H9 (cell line): ENCODE measurements at regions not wholly inside any gene's neighbourhood (a gene's known extent, or its start where the extent isn't known, plus 50 kb on each side); places are given as distances from the start of the nearest gene placed in this dataset.

Experiments
- DNase-seq: peaks from one replicate; pipeline ENCODE4 v3.0.0-alpha.2; 2017
- H2AFZ ChIP-seq: one replicate; pipeline ENCODE4 v1.6.1; 2013; ENCODE audit warnings: mild to moderate bottlenecking, low read length, control low read depth, moderate library complexity
- H2AK5ac ChIP-seq: 2 replicates; pipeline ENCODE4 v1.6.1; 2013; ENCODE audit warnings: low read length, control low read depth, mixed read lengths; ENCODE audit not compliant: insufficient read length
- H2BK120ac ChIP-seq: one replicate; pipeline ENCODE4 v1.6.1; 2013; ENCODE audit warnings: low read depth, mild to moderate bottlenecking, low read length, control low read depth, inconsistent platforms; ENCODE audit not compliant: poor library complexity, severe bottlenecking
- H2BK12ac ChIP-seq: 2 replicates; pipeline ENCODE4 v1.6.1; 2013; ENCODE audit warnings: low read length, control low read depth, mixed read lengths, low read depth; ENCODE audit not compliant: insufficient read length
- H2BK15ac ChIP-seq: 2 replicates; pipeline ENCODE4 v1.6.1; 2013; ENCODE audit warnings: low read depth, low read length, control low read depth
- H2BK20ac ChIP-seq: one replicate; pipeline ENCODE4 v1.6.1; 2013; ENCODE audit warnings: low read depth, mild to moderate bottlenecking, low read length, control low read depth, inconsistent platforms; ENCODE audit not compliant: poor library complexity, severe bottlenecking
- H2BK5ac ChIP-seq: 2 replicates; pipeline ENCODE4 v1.6.1; 2013; ENCODE audit warnings: low read length, control low read depth, mixed read lengths; ENCODE audit not compliant: insufficient read length
- H3K14ac ChIP-seq: 2 replicates; pipeline ENCODE4 v1.6.1; 2013; ENCODE audit warnings: low read length, control low read depth; ENCODE audit not compliant: insufficient read depth
- H3K18ac ChIP-seq: 2 replicates; pipeline ENCODE4 v1.6.1; 2013; ENCODE audit warnings: low read depth, mild to moderate bottlenecking, mixed read lengths, low read length, control low read depth; ENCODE audit not compliant: insufficient read length
- H3K23ac ChIP-seq: 2 replicates; pipeline ENCODE4 v1.6.1; 2013; ENCODE audit warnings: low read length, control low read depth, mixed read lengths, low read depth; ENCODE audit not compliant: insufficient read length
- H3K23me2 ChIP-seq: 2 replicates; pipeline ENCODE4 v1.6.1; 2013; ENCODE audit warnings: low read depth, mild to moderate bottlenecking, mixed read lengths, low read length, control low read depth; ENCODE audit not compliant: insufficient read length, poor library complexity, severe bottlenecking
- H3K27ac ChIP-seq: 2 replicates; pipeline ENCODE4 v1.5.1; 2013; ENCODE audit warnings: low read length, control low read depth, mixed read lengths, low read depth; ENCODE audit not compliant: insufficient read length
- H3K27me3 ChIP-seq: 2 replicates; pipeline ENCODE4 v1.6.1; 2013; ENCODE audit warnings: low read length, control low read depth, inconsistent platforms; ENCODE audit not compliant: insufficient read depth
- H3K4ac ChIP-seq: 2 replicates; pipeline ENCODE4 v1.6.1; 2013; ENCODE audit warnings: low read depth, mild to moderate bottlenecking, control low read depth, inconsistent platforms, low read length, moderate library complexity
- H3K4me1 ChIP-seq: 2 replicates; pipeline ENCODE4 v1.6.1; 2013; ENCODE audit warnings: low read length, control low read depth, inconsistent platforms; ENCODE audit not compliant: insufficient read depth
- H3K4me2 ChIP-seq: 2 replicates; pipeline ENCODE4 v1.6.1; 2013; ENCODE audit warnings: low read length, control low read depth, mixed read lengths; ENCODE audit not compliant: insufficient read length, insufficient read depth
- H3K56ac ChIP-seq: 2 replicates; pipeline ENCODE4 v1.6.1; 2013; ENCODE audit warnings: low read depth, mild to moderate bottlenecking, mixed read lengths, low read length, control low read depth; ENCODE audit not compliant: insufficient read length
- H3K79me1 ChIP-seq: 2 replicates; pipeline ENCODE4 v1.6.1; 2013; ENCODE audit warnings: low read depth, mild to moderate bottlenecking, moderate library complexity, low read length, control low read depth, inconsistent platforms; ENCODE audit not compliant: insufficient read depth, poor library complexity, severe bottlenecking
- H3K79me2 ChIP-seq: 2 replicates; pipeline ENCODE4 v1.6.1; 2013; ENCODE audit warnings: low read length, control low read depth, inconsistent platforms; ENCODE audit not compliant: insufficient read depth
- H3K9ac ChIP-seq: 2 replicates; pipeline ENCODE4 v1.6.1; 2013; ENCODE audit warnings: low read length, control low read depth, mixed read lengths; ENCODE audit not compliant: insufficient read length; ENCODE audit errors: extremely low read depth
- H3K9me3 ChIP-seq: one replicate; pipeline ENCODE4 v1.6.1; 2013; ENCODE audit warnings: low read depth, low read length, inconsistent platforms; ENCODE audit not compliant: control insufficient read depth
- H3T11ph ChIP-seq: one replicate; pipeline ENCODE4 v1.6.1; 2013; ENCODE audit warnings: mild to moderate bottlenecking, low read length, control low read depth, inconsistent platforms
- H4K20me1 ChIP-seq: one replicate; pipeline ENCODE4 v1.6.1; 2013; ENCODE audit not compliant: control insufficient read depth, insufficient read length, insufficient read depth
- H4K5ac ChIP-seq: 2 replicates; pipeline ENCODE4 v1.6.1; 2013; ENCODE audit warnings: low read depth, mild to moderate bottlenecking, mixed read lengths, low read length, control low read depth; ENCODE audit not compliant: insufficient read length
- H4K8ac ChIP-seq: replicated peaks from 2 replicates; pipeline ENCODE4 v1.6.1; 2013; ENCODE audit warnings: low read length, control low read depth, mixed read lengths, low read depth; ENCODE audit not compliant: insufficient read length
- H4K91ac ChIP-seq: 2 replicates; pipeline ENCODE4 v1.6.1; 2013; ENCODE audit warnings: low read depth, mild to moderate bottlenecking, moderate library complexity, mixed read lengths, low read length, control low read depth; ENCODE audit not compliant: insufficient read length
- H3K27ac Mint-ChIP-seq, 3 experiments: 2 replicates in 2 of 3; 3 replicates in 1 of 3; pipeline ENCODE4 v1.8.0; 2020 to 2021; ENCODE audit warnings: mixed read lengths in 3 of 3, mild to moderate bottlenecking in 1 of 3, moderate library complexity in 1 of 3
- H3K27me3 Mint-ChIP-seq: 2 replicates; pipeline ENCODE4 v1.8.0; 2021; ENCODE audit warnings: low read depth, mild to moderate bottlenecking, moderate library complexity, mixed read lengths
- H3K36me3 Mint-ChIP-seq, 3 experiments: 2 replicates in 2 of 3; 3 replicates in 1 of 3; pipeline ENCODE4 v1.8.0; 2020 to 2021; ENCODE audit warnings: low read depth in 3 of 3, mixed read lengths in 3 of 3; ENCODE audit not compliant: insufficient read depth in 1 of 3
- H3K4me1 Mint-ChIP-seq, 2 experiments: 2 replicates each; pipeline ENCODE4 v1.8.0; 2020; ENCODE audit warnings: mixed read lengths in 2 of 2
- H3K4me3 Mint-ChIP-seq, 2 experiments: 2 replicates in 1 of 2; 3 replicates in 1 of 2; pipeline ENCODE4 v1.8.0; 2020 to 2021; ENCODE audit warnings: mild to moderate bottlenecking in 2 of 2, mixed read lengths in 2 of 2, moderate library complexity in 1 of 2
- H3K9me3 Mint-ChIP-seq, 2 experiments: 2 replicates in 1 of 2; 3 replicates in 1 of 2; pipeline ENCODE4 v1.8.0; 2020; ENCODE audit warnings: mild to moderate bottlenecking in 2 of 2, mixed read lengths in 2 of 2, moderate library complexity in 1 of 2
- WGBS: extraction: QIAGEN DNeasy Blood & Tissue Kit; methylation state at CpG from one replicate; pipeline ENCODE4 v1.1.7; 2013; ENCODE audit warnings: missing lambda C conversion rate, low lambda C conversion rate, mixed read lengths; ENCODE audit not compliant: insufficient read length; ENCODE audit errors: extremely low coverage; 5-methylcytosine and 5-hydroxymethylcytosine counted together
- TF ChIP-seq, protein P1 (sequence below): fragments of 200-600 bp; sonication (generic); conservative IDR thresholded peaks from 3 replicates; pipeline ENCODE4 v1.8.0; 2021; ENCODE audit warnings: antibody characterized with exemption, mild to moderate bottlenecking

DNA sequence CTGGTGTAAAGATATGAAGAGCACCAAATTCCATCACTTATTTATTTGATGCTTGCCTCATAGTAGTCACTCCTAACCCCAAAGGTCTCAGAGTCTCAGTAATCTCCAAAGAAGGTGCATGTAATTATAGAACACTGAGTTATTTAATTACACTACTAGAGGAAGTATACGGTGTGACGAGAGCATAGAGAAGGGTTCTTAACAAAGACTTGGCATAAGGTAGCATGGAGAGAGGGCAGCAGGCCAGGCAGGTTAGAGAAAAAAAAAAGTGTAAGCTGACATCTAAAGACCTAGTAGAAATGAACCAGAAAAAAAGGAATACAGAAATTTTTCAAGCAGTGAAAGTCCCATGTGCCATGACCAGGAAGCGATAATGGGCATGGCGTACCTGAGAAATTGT, 213.3 kb upstream of the TGFBR2 start:
- no peaks in the 10 kb centered on the region; the same call in 1 of the 2 replicates for H3K4me1 ChIP-seq
- no peak overlapping the region for H2BK120ac ChIP-seq
- no peak overlapping the region for H2BK15ac ChIP-seq
- H3K9me3 ChIP-seq, result no peaks in the 10 kb centered on the region
- no peaks in the 10 kb centered on the region for H4K20me1 ChIP-seq
- no peak overlapping the region for H2BK20ac ChIP-seq
- no peak overlapping the region for H3K9ac ChIP-seq
- H4K91ac ChIP-seq, result no peak overlapping the region
- no peak overlapping the region for H3K4me2 ChIP-seq
- TF ChIP-seq, protein P1, sequence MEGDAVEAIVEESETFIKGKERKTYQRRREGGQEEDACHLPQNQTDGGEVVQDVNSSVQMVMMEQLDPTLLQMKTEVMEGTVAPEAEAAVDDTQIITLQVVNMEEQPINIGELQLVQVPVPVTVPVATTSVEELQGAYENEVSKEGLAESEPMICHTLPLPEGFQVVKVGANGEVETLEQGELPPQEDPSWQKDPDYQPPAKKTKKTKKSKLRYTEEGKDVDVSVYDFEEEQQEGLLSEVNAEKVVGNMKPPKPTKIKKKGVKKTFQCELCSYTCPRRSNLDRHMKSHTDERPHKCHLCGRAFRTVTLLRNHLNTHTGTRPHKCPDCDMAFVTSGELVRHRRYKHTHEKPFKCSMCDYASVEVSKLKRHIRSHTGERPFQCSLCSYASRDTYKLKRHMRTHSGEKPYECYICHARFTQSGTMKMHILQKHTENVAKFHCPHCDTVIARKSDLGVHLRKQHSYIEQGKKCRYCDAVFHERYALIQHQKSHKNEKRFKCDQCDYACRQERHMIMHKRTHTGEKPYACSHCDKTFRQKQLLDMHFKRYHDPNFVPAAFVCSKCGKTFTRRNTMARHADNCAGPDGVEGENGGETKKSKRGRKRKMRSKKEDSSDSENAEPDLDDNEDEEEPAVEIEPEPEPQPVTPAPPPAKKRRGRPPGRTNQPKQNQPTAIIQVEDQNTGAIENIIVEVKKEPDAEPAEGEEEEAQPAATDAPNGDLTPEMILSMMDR, result no peak
- H2AFZ ChIP-seq, result no peak overlapping the region
- no peak for DNase-seq
- Mint-ChIP-seq H3K4me1 (peaks cover 0 to 4% of the 10 kb centered on the region in 2 experiments; a peak in 1 of 4 replicates), H3K27me3 (no peaks in the 10 kb centered on the region), H3K36me3 (0 out of 7 replicates have a peak, but pooled peaks cover 0 to 4% (median 0%) of the 10 kb centered on the region in 3 experiments), H3K9me3 (peaks cover 0 to 3% of the 10 kb centered on the region in 2 experiments; a peak in 2 of 5 replicates), H3K4me3 (no peak overlapping the region), H3K27ac (no peak overlapping the region)
- H4K8ac ChIP-seq, result no peak overlapping the region
- no peak overlapping the region for H2AK5ac ChIP-seq
- H3K14ac ChIP-seq, result no peak overlapping the region
- no peak overlapping the region for H2BK5ac ChIP-seq
- H3K79me1 ChIP-seq, result no peaks in the 10 kb centered on the region
- H3K18ac ChIP-seq, result no peak overlapping the region
- no peaks in the 10 kb centered on the region; the same call in 1 of the 2 replicates for H3K79me2 ChIP-seq
- H3K27me3 ChIP-seq, result no peaks in the 10 kb centered on the region
- H3K27ac ChIP-seq, result no peak overlapping the region
- H3K4ac ChIP-seq, result no peak overlapping the region
- H3T11ph ChIP-seq, result no peak overlapping the region
- no peak overlapping the region for H3K56ac ChIP-seq
- no peak overlapping the region for H2BK12ac ChIP-seq
- H4K5ac ChIP-seq, result no peak overlapping the region
- WGBS, result no CpG with 5 or more reads among the region's 4 CpGs
- no peak overlapping the region for H3K23ac ChIP-seq
- H3K23me2 ChIP-seq, result no peaks in the 10 kb centered on the region
